Activated CD8-positive, alpha-beta memory T cell treated with anti-CD3 and anti-CD28 coated beads for 36 hours (primary cell): ENCODE measurements at regions not wholly inside any gene's neighbourhood (a gene's known extent, or its start where the extent isn't known, plus 50 kb on each side); places are given as distances from the start of the nearest gene placed in this dataset.
"Not testable (repeated sequence)": the region's sequence is repeated elsewhere in the genome, so short reads cannot be mapped to it uniquely, and the experiment has no call there.

Source experiments
- CTCF ChIA-PET: fragments of 350-600 bp; sonication (Branson Sonifier 250); formaldehyde crosslinking; loops from one replicate; lab custom pipeline; 2021; ENCODE audit warnings: antibody characterized with exemption; lab: Charles Lee
- POLR2A ChIA-PET: fragments of 350-600 bp; sonication (Branson Sonifier 250); formaldehyde crosslinking; loops from one replicate; lab custom pipeline; 2021; ENCODE audit warnings: antibody characterized with exemption; lab: Charles Lee

- CTCF ChIA-PET, result no interaction called here
- POLR2A ChIA-PET, result no interaction called here
Observed at GRCh38 chr1:94769551-94769950, 50.6 kb upstream of the SLC44A3 start.

GRCh38 chr1:94768036-94768435, 52.1 kb upstream of the SLC44A3 start:
- ChIA-PET CTCF (no interaction called here), POLR2A (no interaction called here)

GRCh38 chr1:94765958-94766357, 54.2 kb upstream of the SLC44A3 start:
- POLR2A ChIA-PET, result no interaction called here

GRCh38 chr1:94759188-94759587, 61.0 kb upstream of the SLC44A3 start:
- ChIA-PET CTCF (no interaction called here), POLR2A (no interaction called here)

More at GRCh38 chr1:94765958-94766357, 54.2 kb upstream of the SLC44A3 start:
- CTCF ChIA-PET, result no interaction called here

GRCh38 chr1:94757931-94758330, 62.2 kb upstream of the SLC44A3 start:
- POLR2A ChIA-PET, result no interaction called here
- CTCF ChIA-PET, result interaction anchor here (0.6 kb wide), 1 partner anchor 197 kb away, joined by 3 read pairs; no protein-coding TSS in a partner anchor

GRCh38 chr1:94755675-94756074, 64.5 kb upstream of the SLC44A3 start:
- ChIA-PET CTCF (no interaction called here), POLR2A (no interaction called here)

GRCh38 chr1:94755016-94755415, 65.1 kb upstream of the SLC44A3 start:
- CTCF ChIA-PET, result interaction anchor here (0.7 kb wide), 1 partner anchor 67 kb away, joined by 3 read pairs; no protein-coding TSS in a partner anchor

GRCh38 chr1:94754570-94754969, 65.6 kb upstream of the SLC44A3 start:
- POLR2A ChIA-PET, result no interaction called here
- CTCF ChIA-PET, result no interaction called here

More at GRCh38 chr1:94755016-94755415, 65.1 kb upstream of the SLC44A3 start:
- POLR2A ChIA-PET, result not testable (repeated sequence)

- POLR2A ChIA-PET, result interaction anchor here (0.6 kb wide), 1 partner anchor 1359 kb away, joined by 3 read pairs; no protein-coding TSS in a partner anchor
- CTCF ChIA-PET, result no interaction called here
Observed at GRCh38 chr1:94754095-94754494, 66.1 kb upstream of the SLC44A3 start.

GRCh38 chr1:94753171-94753972, 66.8 kb upstream of the SLC44A3 start:
- POLR2A ChIA-PET, result interaction anchor here (0.6 kb wide), 1 partner anchor 1358 kb away, joined by 3 read pairs; no protein-coding TSS in a partner anchor
- CTCF ChIA-PET, result no interaction called here

GRCh38 chr1:94751483-94751882, 68.7 kb upstream of the SLC44A3 start:
- CTCF ChIA-PET, POLR2A ChIA-PET: not testable (repeated sequence)

GRCh38 chr1:94746635-94747525, 73.3 kb upstream of the SLC44A3 start:
- CTCF ChIA-PET, result no interaction called here
- POLR2A ChIA-PET, result no interaction called here

- ChIA-PET CTCF (no interaction called here), POLR2A (no interaction called here)
Observed at GRCh38 chr1:94745742-94746141, 74.4 kb upstream of the SLC44A3 start.

- CTCF ChIA-PET, result no interaction called here
- POLR2A ChIA-PET, result no interaction called here
Observed at GRCh38 chr1:94743862-94744261, 76.3 kb upstream of the SLC44A3 start.

GRCh38 chr1:94741996-94742395, 78.2 kb upstream of the SLC44A3 start:
- POLR2A ChIA-PET, result no interaction called here
- CTCF ChIA-PET, result no interaction called here

- ChIA-PET POLR2A (no interaction called here), CTCF (no interaction called here)
Observed at GRCh38 chr1:94741510-94741909, 78.6 kb upstream of the SLC44A3 start.

- CTCF ChIA-PET, result no interaction called here
- POLR2A ChIA-PET, result no interaction called here
Observed at GRCh38 chr1:94739521-94740061, 80.6 kb upstream of the SLC44A3 start.

GRCh38 chr1:94738371-94738770, 81.8 kb upstream of the SLC44A3 start:
- ChIA-PET POLR2A (no interaction called here), CTCF (no interaction called here)

- ChIA-PET CTCF (no interaction called here), POLR2A (interaction anchor here (0.6 kb wide), 1 partner anchor 7 kb away, joined by 5 read pairs; no protein-coding TSS in a partner anchor)
Observed at GRCh38 chr1:94737124-94737998, 82.8 kb upstream of the SLC44A3 start.
